H1 (cell line): ENCODE measurements at regions not wholly inside any gene's neighbourhood (a gene's known extent, or its start where the extent isn't known, plus 50 kb on each side); places are given as distances from the start of the nearest gene placed in this dataset.

Experiments
- CHD1 ChIP-seq: IDR thresholded peaks from 2 replicates; pipeline ENCODE4 v1.6.1; 2012; ENCODE audit warnings: low read depth, low read length, improper control_type of control experiment
- CHD7 ChIP-seq: fragments of 300-600 bp; sonication (generic); IDR thresholded peaks from 2 replicates; pipeline ENCODE4 v1.7.1; 2012; ENCODE audit warnings: low read length, moderate library complexity, mild to moderate bottlenecking, inconsistent platforms; ENCODE audit not compliant: insufficient replicate concordance
- GABPA ChIP-seq: IDR thresholded peaks from 2 replicates; pipeline ENCODE4 v1.6.1; 2011; ENCODE audit warnings: mild to moderate bottlenecking, low read length, moderate library complexity, borderline replicate concordance; ENCODE audit not compliant: insufficient read depth
- TAF1 ChIP-seq: IDR thresholded peaks from 2 replicates; pipeline ENCODE4 v1.6.1; 2011; ENCODE audit warnings: mild to moderate bottlenecking, low read depth, low read length

DNA sequence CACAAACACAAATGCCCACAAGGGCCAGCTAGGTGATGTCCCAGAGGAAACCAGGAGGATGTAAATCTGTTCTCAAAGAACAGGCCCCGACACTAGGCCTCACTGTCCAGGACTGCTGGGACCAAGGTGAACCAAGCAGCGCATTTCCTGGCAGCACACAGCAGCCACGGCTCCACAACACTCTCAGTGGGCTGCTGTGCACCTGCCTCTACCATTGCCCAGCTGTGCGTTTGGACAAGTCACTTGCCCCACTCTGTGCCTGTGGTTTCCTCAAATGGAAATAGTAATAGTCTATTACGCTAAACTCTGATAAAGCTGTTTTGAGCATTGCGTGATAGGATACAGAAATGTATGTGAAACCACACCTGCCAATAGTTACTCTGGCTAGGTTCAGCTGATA, 544.5 kb downstream of the BNC2 start (continued):
- TF ChIP-seq CHD7 (no peak), GABPA (no peak), TAF1 (no peak), CHD1 (no peak)
